DOHH2 (cell line): ENCODE measurements at regions not wholly inside any gene's neighbourhood (a gene's known extent, or its start where the extent isn't known, plus 50 kb on each side); places are given as distances from the start of the nearest gene placed in this dataset.

Experiments used
- CTCF ChIP-seq: fragments of 200-600 bp; sonication (generic); IDR thresholded peaks from one replicate; pipeline ENCODE4 v1.5.1; 2014; ENCODE audit warnings: antibody characterized with exemption, mild to moderate bottlenecking, low read depth, low read length; ENCODE audit not compliant: poor library complexity, severe bottlenecking
- EZH2phosphoT487 ChIP-seq: fragments of 200-600 bp; sonication (generic); IDR thresholded peaks from 2 replicates; pipeline ENCODE4 v1.6.1; 2017; ENCODE audit warnings: borderline replicate concordance, mild to moderate bottlenecking, antibody characterized with exemption, low read length, moderate library complexity, mixed read lengths

GRCh38 chr4:108426493-108426892 is 193.9 kb upstream of the RPL34 start:
- TF ChIP-seq CTCF (no peak), EZH2phosphoT487 (no peak)
